Panc1 (cell line): ENCODE measurements at regions not wholly inside any gene's neighbourhood (a gene's known extent, or its start where the extent isn't known, plus 50 kb on each side); places are given as distances from the start of the nearest gene placed in this dataset.

Experiments used
- ATAC-seq: fragments of 200-7000 bp; cut with Tn5 transposase; 2 replicates; pipeline ENCODE4 v1.9.1; 2020; ENCODE audit warnings: mild to moderate bottlenecking, moderate library complexity
- BruUV-seq: library from RNA; stranded (reverse); fragments of 400-500 nt; replicated peaks from 2 replicates; lab custom pipeline; 2021; lab: Mats Ljungman, UMichigan
- CTCF ChIA-PET: fragments of 300-600 bp; sonication (Branson Sonifier 250); formaldehyde crosslinking; loops from one replicate; lab custom pipeline; 2022; ENCODE audit warnings: antibody characterized with exemption; lab: Charles Lee
- POLR2A ChIA-PET: fragments of 300-600 bp; sonication (Branson Sonifier 250); formaldehyde crosslinking; loops from one replicate; lab custom pipeline; 2022; ENCODE audit warnings: antibody characterized with exemption; lab: Charles Lee
- DNase-seq: peaks from one replicate; pipeline ENCODE4 v3.0.0-alpha.2; 2010; ENCODE audit warnings: low read depth, low spot score
- H3K27ac ChIP-seq: 2 replicates; pipeline ENCODE4 v1.5.1; 2011; ENCODE audit warnings: mild to moderate bottlenecking, low read length, inconsistent platforms
- H3K27me3 ChIP-seq: fragments of 200-500 bp; sonication (Bioruptor generic); 2 replicates; pipeline ENCODE4 v1.6.0; 2014; ENCODE audit warnings: low read length, inconsistent platforms; ENCODE audit not compliant: control insufficient read depth, insufficient read depth
- H3K36me3 ChIP-seq: fragments of 200-500 bp; sonication (Bioruptor generic); 2 replicates; pipeline ENCODE4 v1.5.1; 2014; ENCODE audit warnings: inconsistent platforms, mild to moderate bottlenecking, low read length, moderate library complexity; ENCODE audit not compliant: control insufficient read depth, insufficient read depth
- H3K4me1 ChIP-seq: 2 replicates; pipeline ENCODE4 v1.5.1; 2011; ENCODE audit warnings: inconsistent platforms, mild to moderate bottlenecking, low read length, moderate library complexity; ENCODE audit not compliant: control insufficient read depth, insufficient read depth
- H3K4me3 ChIP-seq, 2 experiments: 2 replicates each; pipeline ENCODE4 v1.5.1; 2011 to 2012; ENCODE audit warnings: low read depth in 2 of 2, low read length in 2 of 2, mild to moderate bottlenecking in 2 of 2, inconsistent platforms in 1 of 2, moderate library complexity in 1 of 2
- H3K9me3 ChIP-seq: fragments of 200-500 bp; sonication (Bioruptor generic); 2 replicates; pipeline ENCODE4 v1.5.1; 2014; ENCODE audit warnings: low read depth, mild to moderate bottlenecking, inconsistent platforms, low read length, moderate library complexity; ENCODE audit not compliant: control insufficient read depth, insufficient read depth
- CTCF ChIP-seq: fragments of 450-650 bp; IDR thresholded peaks from 2 replicates; pipeline ENCODE4 v1.5.1; 2017; ENCODE audit warnings: mild to moderate bottlenecking
- POLR2AphosphoS5 ChIP-seq: IDR thresholded peaks from 2 replicates; pipeline ENCODE4 v1.6.1; 2012; ENCODE audit warnings: mild to moderate bottlenecking, low read depth, low read length, moderate library complexity
- REST ChIP-seq, 2 experiments: IDR thresholded peaks; 2 replicates each; pipeline ENCODE4 v1.6.1; 2011 to 2012; ENCODE audit warnings: low read depth in 2 of 2, control low read depth in 1 of 2, low read length in 1 of 2, mild to moderate bottlenecking in 1 of 2, moderate library complexity in 1 of 2; ENCODE audit not compliant: insufficient read depth in 1 of 2
- SIN3A ChIP-seq: IDR thresholded peaks from 2 replicates; pipeline ENCODE4 v1.6.1; 2012; ENCODE audit warnings: low read depth, mild to moderate bottlenecking, low read length, moderate library complexity, borderline replicate concordance; ENCODE audit not compliant: insufficient read depth
- TCF7L2 ChIP-seq: IDR thresholded peaks from 2 replicates; pipeline ENCODE4 v1.6.1; 2011; ENCODE audit warnings: mild to moderate bottlenecking, low read depth, low read length, inconsistent platforms
- in situ Hi-C: cut with HindIII; loops from 2 replicates; pipeline ENCODE4 v1.10.0; 2016; ENCODE audit warnings: low sequenced_read_pairs, low pct_unique_long_range_greater_than_20kb
- intact Hi-C: fragments of 100-400 bp; cut with micrococcal nuclease; formaldehyde crosslinking; loops from one replicate; pipeline ENCODE4 v1.10.0; 2022; ENCODE audit not compliant: unreplicated experiment

GRCh38 chr6:168229368-168229752, 90.2 kb downstream of the DACT2 start:
- no peak overlapping the region for H3K27ac ChIP-seq
- DNase-seq (no peak), ATAC-seq (no peak)
- BruUV-seq = no TSS peak
- TF ChIP-seq CTCF (no peak), TCF7L2 (no peak), SIN3A (no peak)
- ChIA-PET POLR2A (no interaction called here), CTCF (no interaction called here)
- H3K9me3 ChIP-seq = no peaks in the 10 kb centered on the region
- H3K4me1 ChIP-seq = no peaks in the 10 kb centered on the region
- H3K4me3 ChIP-seq = no peak overlapping the region
- H3K27me3 ChIP-seq = 0 out of 2 replicates have a peak, but pooled peaks cover 2% of the 10 kb centered on the region
- intact Hi-C loops (no loop called here), in situ Hi-C loops (no loop called here)
- no peaks in the 10 kb centered on the region for H3K36me3 ChIP-seq

GRCh38 chr6:168228676-168229367, 90.8 kb downstream of the DACT2 start:
- no peak overlapping the region for H3K27ac ChIP-seq
- no peaks in the 10 kb centered on the region for H3K4me1 ChIP-seq
- H3K4me3 ChIP-seq = no peak overlapping the region
- ATAC-seq (no peak; the same call in 1 of the 2 replicates), DNase-seq (no peak)
- no TSS peak for BruUV-seq
- no peak for TF ChIP-seq TCF7L2
- no peak for TF ChIP-seq POLR2AphosphoS5
- no peak for TF ChIP-seq REST (IDR thresholded peaks at IDR 0.05; ENCODE audit: insufficient read depth in 1 of 2, low read depth in 2 of 2, low read length in 1 of 2)
- TF ChIP-seq CTCF = no peak
- no peak for TF ChIP-seq SIN3A
- no peaks in the 10 kb centered on the region for H3K9me3 ChIP-seq
- in situ Hi-C loops (no loop called here), intact Hi-C loops (no loop called here)
- H3K27me3 ChIP-seq = 0 out of 2 replicates have a peak, but pooled peaks cover 2% of the 10 kb centered on the region
- CTCF ChIA-PET = no interaction called here
- no peaks in the 10 kb centered on the region for H3K36me3 ChIP-seq
- POLR2A ChIA-PET = no interaction called here
